ENCODE measurements at regions not wholly inside any gene's neighbourhood (a gene's known extent, or its start where the extent isn't known, plus 50 kb on each side); places are given as distances from the start of the nearest gene placed in this dataset.

GRCh38 chr3:30289766-30290165, 316.6 kb upstream of the TGFBR2 start:
- Histone ChIP-seq H3K36me3 (no peaks in the 10 kb centered on the region), H3K4me3 (no peak overlapping the region), H3K4me1 (replicated peaks) (peaks cover 3% of the 10 kb centered on the region), H3K27ac (no peak overlapping the region), H3K27me3 (replicated peaks; ENCODE audit: insufficient read depth) (no peaks in the 10 kb centered on the region), H3K9me3 (no peaks in the 10 kb centered on the region)
- no peak for DNase-seq (ENCODE audit: low spot score)
- no peak for TF ChIP-seq POLR2AphosphoS5 (IDR thresholded peaks at IDR 0.05)
- no peak for TF ChIP-seq CTCF (IDR thresholded peaks at IDR 0.05)
- TF ChIP-seq POLR2A (IDR thresholded peaks at IDR 0.05) = no peak
- intact Hi-C loops (cut with DNase I) = no loop called here
- 83% methylated on average over 1 of the region's 1 CpG for WGBS

GRCh38 chr3:30290479-30290878, 315.9 kb upstream of the TGFBR2 start:
- intact Hi-C loops (cut with DNase I) = no loop called here
- DNase-seq (ENCODE audit: low spot score) = no peak
- WGBS = 96% methylated on average over 12 of the region's 12 CpGs
- Histone ChIP-seq H3K4me3 (no peak overlapping the region), H3K27me3 (replicated peaks; ENCODE audit: insufficient read depth) (no peaks in the 10 kb centered on the region), H3K36me3 (no peaks in the 10 kb centered on the region), H3K9me3 (no peaks in the 10 kb centered on the region), H3K4me1 (replicated peaks) (peaks cover 3% of the 10 kb centered on the region), H3K27ac (no peak overlapping the region)
- TF ChIP-seq POLR2AphosphoS5 (IDR thresholded peaks at IDR 0.05) = no peak
- no peak for TF ChIP-seq CTCF (IDR thresholded peaks at IDR 0.05)
- no peak for TF ChIP-seq POLR2A (IDR thresholded peaks at IDR 0.05)

- H3K9me3 ChIP-seq = no peaks in the 10 kb centered on the region
Measured at GRCh38 chr3:30292192-30292893, 314.1 kb upstream of the TGFBR2 start.

GRCh38 chr3:30293621-30294240, 312.7 kb upstream of the TGFBR2 start:
- no peak for DNase-seq (ENCODE audit: low spot score)
- 91% methylated on average over 6 of the region's 6 CpGs for WGBS
- no peaks in the 10 kb centered on the region for H3K27me3 ChIP-seq (replicated peaks; ENCODE audit: insufficient read depth)
- TF ChIP-seq POLR2A (IDR thresholded peaks at IDR 0.05) = no peak
- no peak for TF ChIP-seq CTCF (IDR thresholded peaks at IDR 0.05)
- TF ChIP-seq POLR2AphosphoS5 (IDR thresholded peaks at IDR 0.05) = no peak
- no peaks in the 10 kb centered on the region for H3K9me3 ChIP-seq
- no peak overlapping the region for H3K27ac ChIP-seq
- H3K4me1 ChIP-seq (replicated peaks) = no peaks in the 10 kb centered on the region
- no peak overlapping the region for H3K4me3 ChIP-seq
- intact Hi-C loops (cut with DNase I) = no loop called here
- no peaks in the 10 kb centered on the region for H3K36me3 ChIP-seq

More at GRCh38 chr3:30292192-30292893, 314.1 kb upstream of the TGFBR2 start:
- H3K27me3 ChIP-seq (replicated peaks; ENCODE audit: insufficient read depth) = no peaks in the 10 kb centered on the region
- 82% methylated on average over 5 of the region's 5 CpGs for WGBS
- TF ChIP-seq POLR2AphosphoS5 (IDR thresholded peaks at IDR 0.05) (no peak), POLR2A (IDR thresholded peaks at IDR 0.05) (no peak), CTCF (IDR thresholded peaks at IDR 0.05) (no peak)
- no peak for DNase-seq (ENCODE audit: low spot score)
- H3K4me3 ChIP-seq = no peak overlapping the region
- intact Hi-C loops (cut with DNase I) = no loop called here
- H3K27ac ChIP-seq = no peak overlapping the region
- no peaks in the 10 kb centered on the region for H3K4me1 ChIP-seq (replicated peaks)
- H3K36me3 ChIP-seq = no peaks in the 10 kb centered on the region

GRCh38 chr3:30294241-30294667, 312.1 kb upstream of the TGFBR2 start:
- Histone ChIP-seq H3K4me1 (replicated peaks) (no peaks in the 10 kb centered on the region), H3K27me3 (replicated peaks; ENCODE audit: insufficient read depth) (no peaks in the 10 kb centered on the region), H3K4me3 (no peak overlapping the region), H3K36me3 (no peaks in the 10 kb centered on the region), H3K9me3 (no peaks in the 10 kb centered on the region), H3K27ac (no peak overlapping the region)
- 86% methylated on average over 4 of the region's 4 CpGs for WGBS
- no peak for DNase-seq (ENCODE audit: low spot score)
- intact Hi-C loops (cut with DNase I) = no loop called here
- TF ChIP-seq CTCF (IDR thresholded peaks at IDR 0.05) (no peak), POLR2AphosphoS5 (IDR thresholded peaks at IDR 0.05) (no peak), POLR2A (IDR thresholded peaks at IDR 0.05) (no peak)
